ENCODE measurements at regions not wholly inside any gene's neighbourhood (a gene's known extent, or its start where the extent isn't known, plus 50 kb on each side); places are given as distances from the start of the nearest gene placed in this dataset.

GRCh38 chr3:117248153-117248552, 538.6 kb downstream of the TUSC7 start (continued):
- TF ChIP-seq ARNTL (CRISPR knock-in tag; IDR thresholded peaks at IDR 0.05; ENCODE audit: borderline replicate concordance, low read depth) (no peak), SNAI2 (CRISPR knock-in tag; IDR thresholded peaks at IDR 0.05) (no peak), ZNF8 (CRISPR knock-in tag; IDR thresholded peaks at IDR 0.05) (no peak)

DNA sequence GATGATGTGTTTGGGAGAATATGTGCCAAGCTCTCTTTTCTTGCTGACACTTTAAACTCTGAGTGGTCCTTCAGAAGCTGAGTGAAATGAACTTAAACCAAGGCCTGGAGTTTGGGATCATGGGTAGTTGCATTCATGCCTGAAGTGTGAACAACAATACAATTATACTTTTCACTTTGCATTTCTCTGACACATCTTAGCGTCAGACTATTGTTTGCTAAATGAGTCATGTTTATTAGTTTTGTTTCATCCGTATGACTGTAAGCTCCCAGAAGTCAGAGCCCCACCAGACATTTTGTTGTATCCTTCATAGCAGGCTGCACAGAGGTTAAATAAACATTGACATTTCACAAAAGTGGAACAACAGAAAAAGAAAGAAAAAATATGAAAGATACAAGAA, 542.6 kb downstream of the TUSC7 start:
- TF ChIP-seq ZC3H10 (CRISPR knock-in tag; IDR thresholded peaks at IDR 0.05) (no peak), ARNTL (CRISPR knock-in tag; IDR thresholded peaks at IDR 0.05; ENCODE audit: borderline replicate concordance, low read depth) (no peak), ESRRG (CRISPR knock-in tag; IDR thresholded peaks at IDR 0.05) (no peak), SNAI2 (CRISPR knock-in tag; IDR thresholded peaks at IDR 0.05) (no peak), TCF4 (CRISPR knock-in tag; IDR thresholded peaks at IDR 0.05; ENCODE audit: borderline replicate concordance) (no peak), ISL1 (CRISPR knock-in tag; IDR thresholded peaks at IDR 0.05) (no peak), TSHZ2 (CRISPR knock-in tag; IDR thresholded peaks at IDR 0.05) (no peak), GLIS3 (CRISPR knock-in tag; IDR thresholded peaks at IDR 0.05) (no peak), ZNF565 (CRISPR knock-in tag; conservative IDR thresholded peaks at IDR 0.05; ENCODE audit: low read depth) (no peak), BACH2 (CRISPR knock-in tag; IDR thresholded peaks at IDR 0.05; ENCODE audit: borderline replicate concordance) (no peak), ZFP30 (CRISPR knock-in tag; IDR thresholded peaks at IDR 0.05) (no peak), ZNF70 (CRISPR knock-in tag; IDR thresholded peaks at IDR 0.05) (no peak), CSDC2 (CRISPR knock-in tag; IDR thresholded peaks at IDR 0.05) (no peak), POU6F1 (CRISPR knock-in tag; IDR thresholded peaks at IDR 0.05; ENCODE audit: borderline replicate concordance, low read depth) (no peak), TOX (CRISPR knock-in tag; IDR thresholded peaks at IDR 0.05; ENCODE audit: borderline replicate concordance) (no peak)
- TF ChIP-seq, protein P1, sequence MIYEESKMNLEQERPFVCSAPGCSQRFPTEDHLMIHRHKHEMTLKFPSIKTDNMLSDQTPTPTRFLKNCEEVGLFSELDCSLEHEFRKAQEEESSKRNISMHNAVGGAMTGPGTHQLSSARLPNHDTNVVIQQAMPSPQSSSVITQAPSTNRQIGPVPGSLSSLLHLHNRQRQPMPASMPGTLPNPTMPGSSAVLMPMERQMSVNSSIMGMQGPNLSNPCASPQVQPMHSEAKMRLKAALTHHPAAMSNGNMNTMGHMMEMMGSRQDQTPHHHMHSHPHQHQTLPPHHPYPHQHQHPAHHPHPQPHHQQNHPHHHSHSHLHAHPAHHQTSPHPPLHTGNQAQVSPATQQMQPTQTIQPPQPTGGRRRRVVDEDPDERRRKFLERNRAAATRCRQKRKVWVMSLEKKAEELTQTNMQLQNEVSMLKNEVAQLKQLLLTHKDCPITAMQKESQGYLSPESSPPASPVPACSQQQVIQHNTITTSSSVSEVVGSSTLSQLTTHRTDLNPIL (CRISPR knock-in tag; IDR thresholded peaks at IDR 0.05; ENCODE audit: low read depth) = no peak
- no peak for ATAC-seq

DNA sequence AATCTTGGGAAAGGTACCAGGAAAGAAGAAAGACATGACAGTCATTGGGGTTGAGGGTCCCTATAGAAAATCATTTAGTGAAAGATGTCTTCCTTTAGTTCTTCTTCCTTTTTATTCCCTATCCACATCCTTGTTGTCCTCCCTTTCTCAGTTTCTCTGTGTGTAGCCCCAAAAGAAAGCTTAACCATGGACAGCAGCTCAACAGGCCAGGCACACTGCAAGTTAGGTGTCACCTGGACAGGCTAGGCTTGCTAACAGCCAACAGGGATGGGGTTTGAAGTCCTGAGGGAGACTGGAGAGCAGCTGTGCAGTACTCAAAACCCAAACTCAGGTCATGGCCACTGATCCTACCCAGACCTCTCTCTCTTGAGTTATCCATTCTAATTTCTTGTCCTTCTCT, 543.1 kb downstream of the TUSC7 start:
- TF ChIP-seq TSHZ2 (CRISPR knock-in tag; IDR thresholded peaks at IDR 0.05) (no peak), ZNF70 (CRISPR knock-in tag; IDR thresholded peaks at IDR 0.05) (no peak), ZFP30 (CRISPR knock-in tag; IDR thresholded peaks at IDR 0.05) (no peak), ESRRG (CRISPR knock-in tag; IDR thresholded peaks at IDR 0.05) (no peak), RARB (CRISPR knock-in tag; IDR thresholded peaks at IDR 0.05) (no peak), ZC3H10 (CRISPR knock-in tag; IDR thresholded peaks at IDR 0.05) (no peak), TCF4 (CRISPR knock-in tag; IDR thresholded peaks at IDR 0.05; ENCODE audit: borderline replicate concordance) (no peak), ZNF565 (CRISPR knock-in tag; conservative IDR thresholded peaks at IDR 0.05; ENCODE audit: low read depth) (no peak), ZFP3 (CRISPR knock-in tag; IDR thresholded peaks at IDR 0.05) (no peak), SNAI2 (CRISPR knock-in tag; IDR thresholded peaks at IDR 0.05) (no peak), ZNF8 (CRISPR knock-in tag; IDR thresholded peaks at IDR 0.05) (no peak), GLIS3 (CRISPR knock-in tag; IDR thresholded peaks at IDR 0.05) (no peak), ARNTL (CRISPR knock-in tag; IDR thresholded peaks at IDR 0.05; ENCODE audit: borderline replicate concordance, low read depth) (no peak), TOX (CRISPR knock-in tag; IDR thresholded peaks at IDR 0.05; ENCODE audit: borderline replicate concordance) (no peak)
- TF ChIP-seq, protein P2, sequence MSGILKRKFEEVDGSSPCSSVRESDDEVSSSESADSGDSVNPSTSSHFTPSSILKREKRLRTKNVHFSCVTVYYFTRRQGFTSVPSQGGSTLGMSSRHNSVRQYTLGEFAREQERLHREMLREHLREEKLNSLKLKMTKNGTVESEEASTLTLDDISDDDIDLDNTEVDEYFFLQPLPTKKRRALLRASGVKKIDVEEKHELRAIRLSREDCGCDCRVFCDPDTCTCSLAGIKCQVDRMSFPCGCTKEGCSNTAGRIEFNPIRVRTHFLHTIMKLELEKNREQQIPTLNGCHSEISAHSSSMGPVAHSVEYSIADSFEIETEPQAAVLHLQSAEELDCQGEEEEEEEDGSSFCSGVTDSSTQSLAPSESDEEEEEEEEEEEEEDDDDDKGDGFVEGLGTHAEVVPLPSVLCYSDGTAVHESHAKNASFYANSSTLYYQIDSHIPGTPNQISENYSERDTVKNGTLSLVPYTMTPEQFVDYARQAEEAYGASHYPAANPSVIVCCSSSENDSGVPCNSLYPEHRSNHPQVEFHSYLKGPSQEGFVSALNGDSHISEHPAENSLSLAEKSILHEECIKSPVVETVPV (CRISPR knock-in tag; IDR thresholded peaks at IDR 0.05) = no peak
- no peak for ATAC-seq

All from SK-N-SH treated with all-trans-retinoic acid at 6 μM for 48 hours (cell line).